Muscle of leg (tissue), 3 donors: ENCODE measurements at regions not wholly inside any gene's neighbourhood (a gene's known extent, or its start where the extent isn't known, plus 50 kb on each side); places are given as distances from the start of the nearest gene placed in this dataset.

Experiments used
- DNase-seq: peaks from one replicate; pipeline ENCODE4 v3.0.0; 2013
- H3K27ac ChIP-seq: one replicate; pipeline ENCODE4 v1.5.1; 2013; ENCODE audit warnings: mild to moderate bottlenecking, low read length, control low read depth
- H3K27me3 ChIP-seq: one replicate; pipeline ENCODE4 v1.6.1; 2013; ENCODE audit warnings: low read length; ENCODE audit not compliant: control insufficient read depth, insufficient read depth
- H3K36me3 ChIP-seq: one replicate; pipeline ENCODE4 v1.6.1; 2013; ENCODE audit warnings: low read length; ENCODE audit not compliant: control insufficient read depth, insufficient read depth
- H3K4me1 ChIP-seq: one replicate; pipeline ENCODE4 v1.6.1; 2013; ENCODE audit warnings: low read length; ENCODE audit not compliant: control insufficient read depth, insufficient read depth
- H3K4me3 ChIP-seq: one replicate; pipeline ENCODE4 v1.5.1; 2013; ENCODE audit warnings: low read length, control low read depth
- H3K9me3 ChIP-seq: replicated peaks from 2 replicates; pipeline ENCODE4 v1.6.1; 2013; ENCODE audit warnings: low read depth, low read length; ENCODE audit not compliant: control insufficient read depth
- WGBS: methylation state at CpG from one replicate; pipeline ENCODE4 v1.1.5; 2013; ENCODE audit warnings: missing lambda C conversion rate; ENCODE audit not compliant: insufficient coverage; 5-methylcytosine and 5-hydroxymethylcytosine counted together

- WGBS = 65% methylated on average over 7 of the region's 9 CpGs
These were observed 52.1 kb upstream of the UBE3C start for GRCh38 chr7:157086508-157087187.

DNA sequence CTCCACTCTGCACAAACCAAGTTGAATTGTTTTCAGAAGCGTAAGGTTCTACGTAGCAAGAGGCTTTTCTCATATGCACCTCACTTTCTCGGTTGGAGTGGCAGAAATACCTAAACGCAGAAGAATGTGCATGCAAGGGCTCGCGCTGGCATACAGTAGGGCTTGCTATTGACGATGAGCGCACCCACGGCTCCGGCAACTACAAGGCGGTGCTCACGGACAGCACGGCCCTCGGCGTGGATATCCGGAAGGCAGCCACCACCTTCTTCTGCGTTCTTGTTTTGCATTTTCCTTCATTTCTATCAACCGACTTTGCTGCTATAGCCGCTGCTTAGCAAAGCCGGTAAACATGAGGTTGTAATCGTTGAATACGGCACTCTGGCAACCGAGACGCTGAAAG, 51.1 kb upstream of the UBE3C start:
- no peak overlapping the region for H3K27ac ChIP-seq
- H3K36me3 ChIP-seq = no peaks in the 10 kb centered on the region
- 89% methylated on average over 24 of the region's 24 CpGs for WGBS
- DNase-seq = no peak
- no peaks in the 10 kb centered on the region for H3K4me1 ChIP-seq
- peaks cover 6% of the 10 kb centered on the region for H3K9me3 ChIP-seq
- no peak overlapping the region for H3K4me3 ChIP-seq
- peaks cover 22% of the 10 kb centered on the region for H3K27me3 ChIP-seq

More at GRCh38 chr7:157086508-157087187, 52.1 kb upstream of the UBE3C start:
- no peaks in the 10 kb centered on the region for H3K4me1 ChIP-seq
- H3K27ac ChIP-seq = no peak overlapping the region
- H3K27me3 ChIP-seq = peaks cover 18% of the 10 kb centered on the region
- no peak overlapping the region for H3K4me3 ChIP-seq
- DNase-seq = no peak
- H3K9me3 ChIP-seq = peaks cover 6% of the 10 kb centered on the region
- H3K36me3 ChIP-seq = no peaks in the 10 kb centered on the region

DNA sequence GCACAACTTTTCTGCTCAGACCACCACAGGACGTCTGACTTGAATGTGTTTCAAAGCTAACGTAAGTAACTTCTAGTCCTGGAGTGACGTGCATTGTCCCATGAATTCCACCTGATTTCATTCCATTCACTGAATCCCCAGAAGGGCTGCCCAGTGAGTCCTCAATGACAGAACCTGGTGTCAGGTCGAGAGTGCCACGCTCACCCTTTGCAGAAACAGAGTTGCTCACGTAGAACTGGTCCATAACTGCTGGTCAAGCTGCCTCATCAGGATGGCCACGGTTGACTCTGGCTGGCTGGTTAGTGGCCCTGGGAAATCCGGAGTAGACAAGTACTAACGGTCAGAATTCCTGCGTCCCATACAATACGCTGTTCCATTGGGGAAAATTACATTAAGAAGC, 50.6 kb upstream of the UBE3C start:
- Histone ChIP-seq H3K4me3 (no peak overlapping the region), H3K27ac (no peak overlapping the region), H3K9me3 (peaks cover 6% of the 10 kb centered on the region), H3K4me1 (no peaks in the 10 kb centered on the region), H3K36me3 (no peaks in the 10 kb centered on the region), H3K27me3 (peaks cover 22% of the 10 kb centered on the region)
- WGBS = 85% methylated on average over 6 of the region's 11 CpGs
- no peak for DNase-seq
